HG03066 (cell line): ENCODE measurements at regions not wholly inside any gene's neighbourhood (a gene's known extent, or its start where the extent isn't known, plus 50 kb on each side); places are given as distances from the start of the nearest gene placed in this dataset.
"Not testable (repeated sequence)": the region's sequence is repeated elsewhere in the genome, so short reads cannot be mapped to it uniquely, and the experiment has no call there.

Experiments used
- ATAC-seq: cut with Tn5 transposase; IDR thresholded peaks from one replicate; pipeline ENCODE4 v1.9.1; 2021; ENCODE audit warnings: low read depth; ENCODE audit not compliant: unreplicated experiment

DNA sequence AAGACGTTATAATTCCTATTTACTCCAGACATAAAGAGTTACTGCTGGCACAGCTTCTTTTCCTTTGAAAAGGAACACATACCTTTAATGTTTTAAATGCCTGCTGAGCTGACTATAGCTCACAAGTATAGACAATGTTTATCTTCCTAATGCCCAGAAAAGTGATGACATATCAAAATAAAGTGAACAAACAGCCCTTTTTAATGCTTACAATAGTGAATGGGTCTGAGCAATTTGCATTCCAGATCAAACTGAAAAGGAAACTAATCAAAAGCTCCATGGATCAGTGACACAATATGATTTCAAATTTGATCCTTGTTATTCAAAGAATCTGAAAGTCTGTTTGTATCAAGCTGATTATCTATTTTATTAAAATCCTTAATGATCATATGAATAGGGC, 233.6 kb upstream of the SEMA3E start:
- ATAC-seq, result no peak

GRCh38 chr7:83879063-83879462, 230.1 kb upstream of the SEMA3E start:
- no peak for ATAC-seq

DNA sequence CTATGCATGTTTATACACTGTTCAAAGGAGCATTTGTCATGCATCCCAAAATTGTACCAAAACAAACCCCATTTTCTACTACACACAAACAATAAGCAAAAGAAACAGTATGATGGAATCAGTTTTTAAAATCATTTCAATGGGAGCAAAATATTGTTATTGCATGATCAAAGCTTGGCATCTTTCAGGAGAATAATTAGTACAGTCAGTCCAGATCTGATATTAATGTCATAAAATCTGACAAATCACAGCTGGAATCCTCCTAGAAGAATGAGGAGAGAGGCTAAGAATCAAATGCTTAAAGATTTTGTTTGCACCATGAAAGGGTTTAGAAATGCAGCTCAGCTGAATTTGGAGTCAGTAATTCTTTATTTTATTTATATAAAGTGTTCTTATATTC, 229.7 kb upstream of the SEMA3E start:
- no peak for ATAC-seq

- ATAC-seq, result no peak
These were observed 227.7 kb upstream of the SEMA3E start for GRCh38 chr7:83876593-83876992.

DNA sequence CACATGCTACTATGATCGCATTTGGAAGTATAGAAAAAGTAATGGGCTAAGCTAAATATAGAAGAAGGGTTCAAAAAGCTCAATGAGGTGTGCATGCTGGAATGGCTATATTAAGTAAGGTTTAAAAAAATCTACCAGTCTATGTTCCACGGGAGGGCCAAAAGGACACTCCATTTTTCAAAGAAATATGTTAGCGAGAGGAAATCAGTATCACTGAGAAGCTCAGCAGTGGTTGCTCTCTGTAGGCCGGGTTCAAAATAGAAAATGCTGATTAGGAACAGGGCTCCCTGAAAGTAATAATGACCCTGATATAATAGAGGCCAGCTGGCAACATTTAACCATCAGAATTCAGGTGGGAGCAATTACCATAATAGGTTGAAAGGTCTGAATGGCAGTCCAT, 224.5 kb upstream of the SEMA3E start:
- no peak for ATAC-seq

DNA sequence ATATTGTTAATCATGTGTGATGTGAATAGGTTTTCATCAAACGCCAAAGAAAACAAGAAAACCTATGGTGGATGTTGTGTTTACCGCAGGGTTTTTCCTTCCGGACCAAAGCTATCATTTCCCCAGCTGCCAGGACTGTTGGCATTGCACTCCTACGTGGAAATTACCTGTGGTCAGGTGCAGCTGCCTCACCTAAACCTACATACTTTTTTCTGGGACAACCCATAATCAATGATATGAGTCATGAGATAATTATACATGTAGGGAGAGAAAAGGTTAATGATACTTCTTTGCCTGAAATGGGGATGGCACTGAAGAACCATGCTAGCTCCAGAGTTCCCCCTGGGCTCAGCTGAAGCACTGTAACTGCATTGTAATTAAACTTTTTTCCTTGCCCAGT, 223.6 kb upstream of the SEMA3E start:
- ATAC-seq, result no peak

- no peak for ATAC-seq
These were observed 221.6 kb upstream of the SEMA3E start for GRCh38 chr7:83870515-83870914.

- no peak for ATAC-seq
These were observed 217.6 kb upstream of the SEMA3E start for GRCh38 chr7:83866582-83866981.

- no peak for ATAC-seq
These were observed 215.6 kb upstream of the SEMA3E start for GRCh38 chr7:83864551-83864950.

GRCh38 chr7:83863906-83864305, 215.0 kb upstream of the SEMA3E start:
- no peak for ATAC-seq

- no peak for ATAC-seq
These were observed 212.9 kb upstream of the SEMA3E start for GRCh38 chr7:83861876-83862275.

DNA sequence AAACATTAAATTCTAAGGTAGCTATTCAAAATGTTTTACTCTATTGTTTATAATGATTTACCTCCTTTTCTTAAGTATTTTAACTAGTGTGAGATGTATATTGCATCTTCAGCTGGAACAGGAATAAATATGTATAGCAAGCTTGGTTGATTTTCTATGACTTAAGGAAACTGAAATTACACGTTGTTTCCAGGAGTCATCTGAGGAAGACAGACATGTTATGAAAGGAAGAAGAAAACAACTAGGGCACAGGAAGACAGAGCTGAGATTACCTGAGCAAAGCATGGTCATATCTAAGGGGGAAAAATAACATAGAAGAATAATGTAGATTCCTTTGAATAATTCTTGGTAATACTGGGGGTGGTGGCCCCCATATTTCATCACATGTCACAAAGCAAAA, 210.9 kb upstream of the SEMA3E start:
- no peak for ATAC-seq

DNA sequence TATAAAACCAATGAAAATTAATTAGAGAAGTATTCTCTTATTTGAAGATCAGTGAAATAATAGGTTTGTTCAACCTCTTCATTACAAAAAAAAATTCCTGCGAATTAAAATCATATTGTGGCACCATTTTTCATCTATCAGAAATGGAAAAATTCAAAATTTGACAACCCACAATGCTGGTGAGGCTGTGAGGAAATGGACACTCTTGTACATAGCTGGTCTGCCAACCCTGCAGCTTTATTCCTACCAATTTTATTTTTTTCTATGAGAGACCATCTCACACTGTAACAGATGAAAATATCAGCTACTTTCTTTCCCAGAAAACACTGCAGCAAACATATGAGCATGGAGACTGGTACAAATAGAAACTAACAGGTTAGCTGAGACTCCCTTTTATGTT, 208.8 kb upstream of the SEMA3E start:
- no peak for ATAC-seq

- no peak for ATAC-seq
These were observed 207.2 kb upstream of the SEMA3E start for GRCh38 chr7:83856094-83856493.

GRCh38 chr7:83852136-83852535, 203.2 kb upstream of the SEMA3E start:
- no peak for ATAC-seq

- ATAC-seq, result no peak
These were observed 202.6 kb upstream of the SEMA3E start for GRCh38 chr7:83851551-83851950.

DNA sequence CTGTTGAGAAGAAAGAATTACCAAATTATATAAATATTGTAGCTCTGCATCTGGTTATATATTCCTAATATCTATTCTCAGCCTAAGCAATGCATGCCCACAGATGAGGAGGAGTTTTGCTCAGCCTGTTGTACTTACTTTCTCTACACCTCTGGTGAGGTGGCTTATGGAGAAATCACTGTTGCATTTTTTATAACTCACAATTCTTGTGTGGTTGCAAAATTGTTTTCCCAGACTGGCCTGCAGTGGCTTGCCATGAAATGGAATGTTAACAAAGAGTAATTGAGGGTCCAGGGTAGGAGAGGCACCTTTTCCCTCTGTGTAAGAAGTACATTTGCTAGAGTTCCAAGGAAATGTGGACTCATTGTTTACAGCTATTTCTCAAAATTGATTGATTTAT, 202.0 kb upstream of the SEMA3E start:
- ATAC-seq, result no peak

DNA sequence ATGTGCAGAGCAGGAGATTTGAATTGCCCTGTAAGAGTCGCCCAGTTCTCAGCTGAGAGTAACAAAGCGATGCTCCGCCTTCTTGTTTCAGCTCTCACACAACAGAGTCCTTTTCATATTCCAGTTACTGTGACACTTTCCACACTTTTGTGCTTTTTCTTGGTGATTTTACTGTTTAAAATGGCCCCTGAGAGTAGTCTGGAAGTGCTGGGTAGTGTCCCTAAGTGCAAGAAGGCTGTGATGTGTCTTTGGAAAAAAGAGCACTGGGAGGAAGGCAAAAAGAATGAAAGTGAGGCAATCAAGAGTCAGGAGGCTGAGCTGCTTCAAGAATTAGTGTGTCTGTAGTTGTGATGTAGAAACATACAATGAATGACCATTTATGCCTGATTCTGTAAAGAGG, 201.2 kb upstream of the SEMA3E start:
- ATAC-seq, result no peak

DNA sequence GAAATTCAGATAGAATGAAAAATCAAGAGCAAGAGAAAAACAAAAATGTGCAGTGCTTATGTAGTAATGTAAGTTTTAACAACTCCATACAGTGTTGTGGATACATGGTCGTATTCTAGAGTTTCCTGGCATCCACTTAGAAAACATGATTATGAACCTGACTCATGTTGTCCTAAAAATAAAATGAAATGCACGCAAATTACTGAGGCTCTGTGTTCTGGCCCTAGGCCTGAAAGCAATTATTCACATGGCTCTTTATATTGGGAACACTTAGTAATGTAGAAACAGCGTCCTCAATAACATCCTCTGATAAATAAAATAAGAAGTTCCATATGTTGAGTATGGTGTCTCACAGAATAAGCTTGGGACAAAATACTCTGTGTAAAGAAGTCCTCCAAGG, 200.2 kb upstream of the SEMA3E start:
- no peak for ATAC-seq

DNA sequence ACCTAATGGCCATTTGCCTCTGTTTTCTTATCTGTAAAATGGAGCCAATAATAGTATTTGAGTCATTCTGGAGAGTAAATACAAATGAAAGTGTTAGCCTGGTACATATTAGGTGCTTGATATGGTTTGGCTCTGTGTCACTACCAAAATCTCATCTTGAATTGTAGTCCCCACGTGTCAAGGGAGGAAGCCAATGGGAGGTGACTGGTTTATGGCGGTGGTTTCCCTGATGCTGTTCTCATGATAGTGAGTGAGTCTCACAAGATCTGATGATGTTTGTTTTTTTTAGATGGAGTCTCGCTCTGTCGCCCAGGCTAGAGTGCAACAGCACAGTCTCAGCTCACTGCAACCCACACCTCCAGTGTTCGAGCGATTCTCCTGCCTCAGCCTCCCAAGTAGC, 194.0 kb upstream of the SEMA3E start:
- ATAC-seq, result no peak

GRCh38 chr7:83837683-83838082, 188.7 kb upstream of the SEMA3E start:
- no peak for ATAC-seq

DNA sequence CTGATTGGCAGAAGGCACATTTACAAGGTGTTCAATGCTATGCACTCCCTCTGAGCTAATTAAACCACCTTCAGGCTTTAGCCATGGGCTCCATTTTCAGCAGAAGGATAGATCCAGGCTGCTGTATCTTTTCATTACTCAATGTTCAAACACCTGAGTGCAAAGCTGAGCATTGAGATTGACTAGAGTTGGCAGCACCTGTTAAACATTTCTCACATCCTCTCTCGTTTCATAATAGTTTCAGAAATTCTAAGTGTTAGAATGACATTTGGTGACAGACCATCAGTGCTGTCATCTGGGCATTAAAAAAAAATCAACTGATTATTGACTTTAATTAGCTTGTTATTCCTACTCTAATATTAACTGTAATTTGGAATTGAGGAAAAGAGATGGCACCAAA, 187.1 kb upstream of the SEMA3E start:
- ATAC-seq, result no peak

DNA sequence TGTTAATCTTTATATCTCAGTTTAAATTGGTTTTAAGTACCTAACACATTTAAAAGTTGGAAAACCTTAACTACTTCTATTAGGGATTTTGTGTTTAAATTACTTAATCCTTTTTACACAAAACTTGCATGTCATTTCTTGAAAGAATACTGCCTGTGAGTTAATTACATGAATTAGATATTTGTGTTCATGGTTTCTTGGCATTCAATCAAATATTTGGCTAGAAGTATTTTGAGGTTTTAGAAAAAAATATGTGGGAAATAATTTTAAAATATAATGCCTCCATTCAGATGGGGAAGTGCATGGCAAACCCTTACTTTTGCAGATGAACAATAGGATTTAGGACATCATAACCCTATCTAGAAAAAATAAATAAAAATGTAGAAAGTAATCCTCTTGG, 186.5 kb upstream of the SEMA3E start:
- no peak for ATAC-seq

- ATAC-seq, result not testable (repeated sequence)
These were observed 184.8 kb upstream of the SEMA3E start for GRCh38 chr7:83833721-83834120.
